ENCODE measurements at regions not wholly inside any gene's neighbourhood (a gene's known extent, or its start where the extent isn't known, plus 50 kb on each side); places are given as distances from the start of the nearest gene placed in this dataset.

DNA sequence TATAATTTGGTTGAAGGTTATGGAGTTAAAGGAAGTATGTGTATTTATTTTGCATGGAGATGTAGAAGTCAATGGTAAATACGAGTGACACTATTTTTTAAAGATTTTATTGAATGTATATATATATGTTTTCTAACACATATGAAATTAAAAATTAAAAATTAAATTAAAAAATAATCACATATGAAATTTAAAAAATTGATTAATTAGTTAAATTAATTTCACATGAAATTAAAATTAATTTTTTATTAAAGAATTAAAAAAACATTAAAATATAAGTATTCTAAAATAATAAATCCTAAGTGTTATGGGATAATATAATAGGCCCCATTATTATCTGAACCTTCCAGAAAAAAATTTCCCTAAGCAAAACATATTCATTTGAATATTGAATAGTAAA, 1163.5 kb downstream of the ARAP2 start:
- TF ChIP-seq, protein P1, sequence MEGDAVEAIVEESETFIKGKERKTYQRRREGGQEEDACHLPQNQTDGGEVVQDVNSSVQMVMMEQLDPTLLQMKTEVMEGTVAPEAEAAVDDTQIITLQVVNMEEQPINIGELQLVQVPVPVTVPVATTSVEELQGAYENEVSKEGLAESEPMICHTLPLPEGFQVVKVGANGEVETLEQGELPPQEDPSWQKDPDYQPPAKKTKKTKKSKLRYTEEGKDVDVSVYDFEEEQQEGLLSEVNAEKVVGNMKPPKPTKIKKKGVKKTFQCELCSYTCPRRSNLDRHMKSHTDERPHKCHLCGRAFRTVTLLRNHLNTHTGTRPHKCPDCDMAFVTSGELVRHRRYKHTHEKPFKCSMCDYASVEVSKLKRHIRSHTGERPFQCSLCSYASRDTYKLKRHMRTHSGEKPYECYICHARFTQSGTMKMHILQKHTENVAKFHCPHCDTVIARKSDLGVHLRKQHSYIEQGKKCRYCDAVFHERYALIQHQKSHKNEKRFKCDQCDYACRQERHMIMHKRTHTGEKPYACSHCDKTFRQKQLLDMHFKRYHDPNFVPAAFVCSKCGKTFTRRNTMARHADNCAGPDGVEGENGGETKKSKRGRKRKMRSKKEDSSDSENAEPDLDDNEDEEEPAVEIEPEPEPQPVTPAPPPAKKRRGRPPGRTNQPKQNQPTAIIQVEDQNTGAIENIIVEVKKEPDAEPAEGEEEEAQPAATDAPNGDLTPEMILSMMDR (conservative IDR thresholded peaks at IDR 0.05 in 1 of 2, IDR thresholded peaks at IDR 0.05 in 1 of 2; ENCODE audit: low read depth in 1 of 2, low read length in 2 of 2), result no peak
- TF ChIP-seq EZH2 (IDR thresholded peaks at IDR 0.05; ENCODE audit: low read length, missing control alignments), result no peak

Measured in fibroblast of lung (primary cell).